Iris pigment epithelial cell (primary cell): ENCODE measurements at regions not wholly inside any gene's neighbourhood (a gene's known extent, or its start where the extent isn't known, plus 50 kb on each side); places are given as distances from the start of the nearest gene placed in this dataset.
"Not testable (repeated sequence)": the region's sequence is repeated elsewhere in the genome, so short reads cannot be mapped to it uniquely, and the experiment has no call there.

Source experiments
- DNase-seq: peaks from one replicate; pipeline ENCODE4 v3.0.0-alpha.2; 2011; ENCODE audit warnings: low read depth

GRCh38 chr15:38128341-38128781, 124.3 kb upstream of the SPRED1 start:
- DNase-seq = peak; percentile 60

GRCh38 chr15:38128921-38129320, 123.7 kb upstream of the SPRED1 start:
- DNase-seq = no peak

GRCh38 chr15:38129531-38130204, 123.0 kb upstream of the SPRED1 start:
- peak; percentile 99 for DNase-seq

GRCh38 chr15:38130205-38130567, 122.5 kb upstream of the SPRED1 start:
- peak; percentile 39 for DNase-seq

GRCh38 chr15:38130740-38131498, 121.7 kb upstream of the SPRED1 start:
- peak; percentile 99 for DNase-seq

GRCh38 chr15:38134252-38134651, 118.4 kb upstream of the SPRED1 start:
- no peak for DNase-seq

GRCh38 chr15:38142195-38142594, 110.4 kb upstream of the SPRED1 start:
- DNase-seq = not testable (repeated sequence)

GRCh38 chr15:38144921-38145320, 107.7 kb upstream of the SPRED1 start:
- DNase-seq = peak; percentile 59

- no peak for DNase-seq
Measured at GRCh38 chr15:38145651-38146111, 107.0 kb upstream of the SPRED1 start.

GRCh38 chr15:38147246-38147645, 105.4 kb upstream of the SPRED1 start:
- no peak for DNase-seq

GRCh38 chr15:38148471-38148870, 104.2 kb upstream of the SPRED1 start:
- DNase-seq = no peak

- DNase-seq = no peak
Measured at GRCh38 chr15:38149315-38149714, 103.3 kb upstream of the SPRED1 start.

- DNase-seq = no peak
Measured at GRCh38 chr15:38150148-38150547, 102.5 kb upstream of the SPRED1 start.

GRCh38 chr15:38150794-38151193, 101.8 kb upstream of the SPRED1 start:
- no peak for DNase-seq

- no peak for DNase-seq
Measured at GRCh38 chr15:38153781-38154180, 98.9 kb upstream of the SPRED1 start.

GRCh38 chr15:38154255-38154654, 98.4 kb upstream of the SPRED1 start:
- DNase-seq = no peak

GRCh38 chr15:38154837-38155236, 97.8 kb upstream of the SPRED1 start:
- no peak for DNase-seq

GRCh38 chr15:38163658-38164057, 89.0 kb upstream of the SPRED1 start:
- DNase-seq = no peak

- no peak for DNase-seq
Measured at GRCh38 chr15:38164061-38164460, 88.6 kb upstream of the SPRED1 start.

- no peak for DNase-seq
Measured at GRCh38 chr15:38164507-38164906, 88.1 kb upstream of the SPRED1 start.

- no peak for DNase-seq
Measured at GRCh38 chr15:38168467-38169070, 84.1 kb upstream of the SPRED1 start.

- no peak for DNase-seq
Measured at GRCh38 chr15:38171973-38172372, 80.7 kb upstream of the SPRED1 start.

- no peak for DNase-seq
Measured at GRCh38 chr15:38174691-38175090, 77.9 kb upstream of the SPRED1 start.
